SW 1271 (cell line): ENCODE measurements at regions not wholly inside any gene's neighbourhood (a gene's known extent, or its start where the extent isn't known, plus 50 kb on each side); places are given as distances from the start of the nearest gene placed in this dataset.

Source experiments
- DNase-seq, 2 experiments: peaks; one replicate each; lab custom pipeline; 2025; lab: John Stamatoyannopoulos, UW

GRCh38 chr7:156157409-156158012, 345.2 kb upstream of the SHH start:
- no peak for DNase-seq

GRCh38 chr7:156156734-156157408, 344.6 kb upstream of the SHH start:
- peak in 1 of 2 experiments; percentile 4 for DNase-seq

GRCh38 chr7:156155988-156156733, 343.9 kb upstream of the SHH start:
- DNase-seq: no peak

- DNase-seq: no peak
These were observed 341.3 kb upstream of the SHH start for GRCh38 chr7:156153590-156153989.

- no peak for DNase-seq
These were observed 340.1 kb upstream of the SHH start for GRCh38 chr7:156152390-156152789.

- no peak for DNase-seq
These were observed 339.4 kb upstream of the SHH start for GRCh38 chr7:156151658-156152057.

GRCh38 chr7:156151078-156151477, 338.8 kb upstream of the SHH start:
- no peak for DNase-seq

GRCh38 chr7:156148995-156149394, 336.7 kb upstream of the SHH start:
- no peak for DNase-seq

GRCh38 chr7:156148547-156148946, 336.3 kb upstream of the SHH start:
- no peak for DNase-seq

- DNase-seq: no peak
These were observed 335.7 kb upstream of the SHH start for GRCh38 chr7:156147756-156148504.

GRCh38 chr7:156147104-156147503, 334.8 kb upstream of the SHH start:
- DNase-seq: no peak

GRCh38 chr7:156145996-156146395, 333.7 kb upstream of the SHH start:
- DNase-seq: no peak

- DNase-seq: no peak
These were observed 332.9 kb upstream of the SHH start for GRCh38 chr7:156145184-156145583.

GRCh38 chr7:156143683-156144082, 331.4 kb upstream of the SHH start:
- no peak for DNase-seq

GRCh38 chr7:156143158-156143557, 330.9 kb upstream of the SHH start:
- DNase-seq: no peak

GRCh38 chr7:156141941-156142340, 329.7 kb upstream of the SHH start:
- no peak for DNase-seq

- DNase-seq: no peak
These were observed 328.6 kb upstream of the SHH start for GRCh38 chr7:156140896-156141295.

- no peak for DNase-seq
These were observed 328.2 kb upstream of the SHH start for GRCh38 chr7:156140447-156140846.

- DNase-seq: no peak
These were observed 327.4 kb upstream of the SHH start for GRCh38 chr7:156139633-156140032.

GRCh38 chr7:156139112-156139511, 326.8 kb upstream of the SHH start:
- DNase-seq: no peak

- DNase-seq: no peak
These were observed 319.6 kb upstream of the SHH start for GRCh38 chr7:156131881-156132280.

GRCh38 chr7:156129522-156129921, 317.3 kb upstream of the SHH start:
- DNase-seq: no peak

GRCh38 chr7:156128496-156128895, 316.2 kb upstream of the SHH start:
- no peak for DNase-seq
